Spinal cord (tissue), 9 donors: ENCODE measurements at regions not wholly inside any gene's neighbourhood (a gene's known extent, or its start where the extent isn't known, plus 50 kb on each side); places are given as distances from the start of the nearest gene placed in this dataset.
A peak's percentile ranks its signal among the peaks of the same experiment; 100 is the strongest.

Source experiments
- DNase-seq, 6 donors: peaks; one replicate each; pipeline versions ENCODE4 v3.0.0 to v3.0.0-alpha.2; 2013 to 2015; ENCODE audit warnings: low spot score in 6 of 6, low read depth in 4 of 6
- H3K27ac ChIP-seq: one replicate; pipeline ENCODE4 v1.5.1; 2013; ENCODE audit warnings: low read depth, low read length, control low read depth
- H3K27me3 ChIP-seq: one replicate; pipeline ENCODE4 v1.6.1; 2013; ENCODE audit warnings: low read length; ENCODE audit not compliant: control insufficient read depth, insufficient read depth
- H3K36me3 ChIP-seq: one replicate; pipeline ENCODE4 v1.6.1; 2013; ENCODE audit warnings: low read length; ENCODE audit not compliant: control insufficient read depth, insufficient read depth
- H3K4me1 ChIP-seq: one replicate; pipeline ENCODE4 v1.6.1; 2013; ENCODE audit warnings: low read length; ENCODE audit not compliant: control insufficient read depth, insufficient read depth
- H3K4me3 ChIP-seq: one replicate; pipeline ENCODE4 v1.5.1; 2013; ENCODE audit warnings: low read depth, low read length, control low read depth
- H3K9me3 ChIP-seq: one replicate; pipeline ENCODE4 v1.6.1; 2013; ENCODE audit warnings: low read length; ENCODE audit not compliant: control insufficient read depth, insufficient read depth
- WGBS: methylation state at CpG from one replicate; pipeline ENCODE4 v1.1.5; 2013; ENCODE audit warnings: missing lambda C conversion rate; ENCODE audit not compliant: insufficient coverage; 5-methylcytosine and 5-hydroxymethylcytosine counted together
- donor health status: healthy.

DNA sequence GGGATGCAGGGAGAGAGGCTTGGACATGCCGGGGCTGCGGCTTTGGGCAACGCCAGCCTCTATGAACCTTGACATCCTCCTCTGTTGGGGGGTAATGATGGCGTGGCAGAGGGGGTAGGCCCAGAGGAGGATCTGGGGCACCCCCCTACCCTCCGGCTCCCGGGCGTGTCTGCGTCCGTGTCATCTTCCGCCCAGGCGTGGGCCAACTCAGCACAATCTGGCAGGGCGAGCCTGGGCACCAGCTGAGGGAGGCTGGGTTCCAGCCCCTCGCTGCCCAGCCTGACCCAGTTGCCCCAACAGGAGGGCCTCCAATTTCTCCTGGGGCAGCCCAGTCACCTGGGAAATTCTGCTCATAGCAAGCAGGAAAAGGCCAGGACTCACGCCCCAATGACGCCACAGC, 62.9 kb upstream of the IL17B start:
- Histone ChIP-seq H3K27ac (no peak overlapping the region), H3K4me3 (no peak overlapping the region), H3K9me3 (no peaks in the 10 kb centered on the region), H3K4me1 (peaks cover 9% of the 10 kb centered on the region), H3K27me3 (no peaks in the 10 kb centered on the region), H3K36me3 (no peaks in the 10 kb centered on the region)
- no peak for DNase-seq
- WGBS = 89% methylated on average over 14 of the region's 15 CpGs

DNA sequence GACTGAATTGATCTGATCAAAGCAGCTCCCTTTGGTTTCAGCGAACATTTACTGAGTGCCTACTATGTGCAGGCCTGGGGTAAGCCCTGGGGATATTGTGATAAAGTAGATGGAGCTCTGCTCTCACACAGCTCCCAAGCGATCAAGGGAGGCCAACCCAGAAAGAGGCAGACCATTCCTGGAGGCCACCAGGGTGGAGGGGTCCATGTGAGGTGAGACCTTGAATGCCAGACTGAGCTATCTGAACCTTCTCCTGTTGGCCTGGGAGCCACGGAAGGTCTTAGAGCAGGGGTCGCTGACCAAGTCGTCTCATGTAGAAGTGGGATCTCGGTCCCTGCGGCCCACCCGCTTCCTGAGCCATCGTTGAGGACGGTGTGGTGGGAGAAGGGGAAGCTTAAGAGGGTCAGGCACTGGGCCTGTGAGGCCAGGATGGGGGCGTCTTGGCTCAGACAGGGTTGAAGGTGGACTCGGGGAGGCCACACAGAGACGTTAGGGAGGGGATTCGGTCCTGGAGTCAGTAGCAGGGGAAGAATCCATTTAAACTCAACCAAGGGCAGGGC, 62.2 kb upstream of the IL17B start:
- Histone ChIP-seq H3K36me3 (no peaks in the 10 kb centered on the region), H3K9me3 (no peaks in the 10 kb centered on the region), H3K27me3 (no peaks in the 10 kb centered on the region), H3K4me3 (no peak overlapping the region), H3K27ac (no peak overlapping the region), H3K4me1 (peaks cover 9% of the 10 kb centered on the region)
- no peak for DNase-seq
- 90% methylated on average over 13 of the region's 14 CpGs for WGBS

- H3K36me3 ChIP-seq = no peaks in the 10 kb centered on the region
- no peak overlapping the region for H3K4me3 ChIP-seq
- WGBS = 95% methylated on average over 3 of the region's 8 CpGs
- H3K27me3 ChIP-seq = no peaks in the 10 kb centered on the region
- H3K9me3 ChIP-seq = no peaks in the 10 kb centered on the region
- DNase-seq = no peak
- no peak overlapping the region for H3K27ac ChIP-seq
- H3K4me1 ChIP-seq = peaks cover 9% of the 10 kb centered on the region
Measured at GRCh38 chr5:149439899-149440542, 60.9 kb upstream of the IL17B start.

GRCh38 chr5:149438711-149439132, 59.6 kb upstream of the IL17B start:
- Histone ChIP-seq H3K27ac (no peak overlapping the region), H3K27me3 (no peaks in the 10 kb centered on the region), H3K4me3 (no peak overlapping the region), H3K4me1 (peaks cover 9% of the 10 kb centered on the region), H3K36me3 (no peaks in the 10 kb centered on the region), H3K9me3 (no peaks in the 10 kb centered on the region)
- DNase-seq = peak in 2 of 6 donors; percentile 27 to 59
- WGBS = no CpG with 5 or more reads among the region's 1 CpG

GRCh38 chr5:149438281-149438680, 59.2 kb upstream of the IL17B start:
- WGBS = 100% methylated on average over 1 of the region's 5 CpGs
- H3K27me3 ChIP-seq = no peaks in the 10 kb centered on the region
- no peak overlapping the region for H3K4me3 ChIP-seq
- no peaks in the 10 kb centered on the region for H3K36me3 ChIP-seq
- peaks cover 9% of the 10 kb centered on the region for H3K4me1 ChIP-seq
- no peak overlapping the region for H3K27ac ChIP-seq
- no peaks in the 10 kb centered on the region for H3K9me3 ChIP-seq
- DNase-seq = no peak

DNA sequence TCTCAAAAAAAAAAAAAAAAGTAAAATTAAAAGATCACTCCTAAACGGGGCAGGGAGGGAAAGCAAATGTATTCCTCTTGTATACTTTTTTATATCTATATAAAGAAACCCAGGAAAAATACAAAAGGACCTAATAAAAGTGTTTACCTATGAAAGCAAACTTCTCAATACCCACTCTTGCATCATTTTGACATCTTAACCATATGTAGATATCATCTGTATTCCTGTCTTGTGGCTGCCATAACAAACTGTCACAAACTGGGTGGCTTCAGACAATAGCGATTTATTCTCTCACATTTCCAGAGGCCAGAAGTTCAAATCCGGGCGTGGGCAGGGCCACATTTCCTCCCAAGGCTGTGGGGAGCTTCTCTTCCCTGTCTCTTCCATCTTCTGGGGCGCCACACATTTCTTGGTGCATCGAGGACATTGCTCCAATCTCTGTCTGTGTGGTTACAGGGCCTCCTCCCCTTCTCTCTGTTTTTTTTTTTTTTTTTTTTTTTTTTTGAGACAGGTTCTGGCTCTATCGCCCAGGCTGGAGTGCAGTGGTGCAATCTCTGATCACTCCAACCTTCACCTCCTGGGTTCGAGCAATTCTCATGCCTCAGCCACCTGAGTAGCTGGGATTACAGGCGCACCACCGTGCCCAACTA, 58.4 kb upstream of the IL17B start:
- Histone ChIP-seq H3K4me1 (peaks cover 4% of the 10 kb centered on the region), H3K4me3 (no peak overlapping the region), H3K36me3 (no peaks in the 10 kb centered on the region), H3K27ac (no peak overlapping the region), H3K9me3 (no peaks in the 10 kb centered on the region), H3K27me3 (no peaks in the 10 kb centered on the region)
- WGBS = 71% methylated on average over 6 of the region's 10 CpGs
- DNase-seq = no peak

GRCh38 chr5:149435660-149436059, 56.6 kb upstream of the IL17B start:
- Histone ChIP-seq H3K4me1 (peaks cover 3% of the 10 kb centered on the region), H3K4me3 (no peak overlapping the region), H3K9me3 (no peaks in the 10 kb centered on the region), H3K27me3 (no peaks in the 10 kb centered on the region), H3K27ac (no peak overlapping the region), H3K36me3 (no peaks in the 10 kb centered on the region)
- no peak for DNase-seq

GRCh38 chr5:149435015-149435376, 55.9 kb upstream of the IL17B start:
- H3K36me3 ChIP-seq = no peaks in the 10 kb centered on the region
- H3K27ac ChIP-seq = no peak overlapping the region
- no peaks in the 10 kb centered on the region for H3K27me3 ChIP-seq
- no peak overlapping the region for H3K4me3 ChIP-seq
- no peaks in the 10 kb centered on the region for H3K9me3 ChIP-seq
- 92% methylated on average over 6 of the region's 7 CpGs for WGBS
- DNase-seq = no peak
- peaks cover 4% of the 10 kb centered on the region for H3K4me1 ChIP-seq

GRCh38 chr5:149434162-149435014, 55.3 kb upstream of the IL17B start:
- Histone ChIP-seq H3K36me3 (no peaks in the 10 kb centered on the region), H3K27me3 (no peaks in the 10 kb centered on the region), H3K4me3 (no peak overlapping the region), H3K9me3 (no peaks in the 10 kb centered on the region), H3K4me1 (peaks cover 4% of the 10 kb centered on the region), H3K27ac (no peak overlapping the region)
- 60% methylated on average over 1 of the region's 7 CpGs for WGBS
- peak in 2 of 6 donors; percentile 75 to 77 for DNase-seq
